Endometrium (tissue), 2 donors: ENCODE measurements at regions not wholly inside any gene's neighbourhood (a gene's known extent, or its start where the extent isn't known, plus 50 kb on each side); places are given as distances from the start of the nearest gene placed in this dataset.
"Not testable (repeated sequence)": the region's sequence is repeated elsewhere in the genome, so short reads cannot be mapped to it uniquely, and the experiment has no call there.

Experiments
- FAIRE-seq: peaks from 2 replicates; lab custom pipeline; 2012; peaks lifted over from hg19 to GRCh38; lab: Jason Lieb, UNC
- donor health status: control.
- donor health status: control.

DNA sequence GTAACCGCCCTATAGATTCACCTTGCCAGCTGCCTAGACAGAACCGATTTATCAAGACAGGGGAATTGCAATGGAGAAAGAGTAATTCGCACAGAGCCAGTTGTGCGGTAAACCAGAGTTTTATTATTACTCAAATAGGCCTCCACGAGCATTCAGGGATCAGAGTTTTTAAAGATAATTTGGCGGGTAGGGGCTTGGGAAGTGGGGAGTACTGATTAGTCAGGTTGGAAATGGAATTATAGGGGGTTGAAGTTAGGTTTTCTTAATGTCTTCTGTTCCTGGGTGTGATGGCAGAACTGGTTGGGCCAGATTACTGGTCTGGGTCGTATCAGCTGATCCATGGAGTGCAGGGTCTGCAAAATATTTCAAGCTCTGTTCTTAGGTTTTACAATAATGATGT lies 756.9 kb upstream of the ADGRB3 start:
- FAIRE-seq: not testable (repeated sequence)

DNA sequence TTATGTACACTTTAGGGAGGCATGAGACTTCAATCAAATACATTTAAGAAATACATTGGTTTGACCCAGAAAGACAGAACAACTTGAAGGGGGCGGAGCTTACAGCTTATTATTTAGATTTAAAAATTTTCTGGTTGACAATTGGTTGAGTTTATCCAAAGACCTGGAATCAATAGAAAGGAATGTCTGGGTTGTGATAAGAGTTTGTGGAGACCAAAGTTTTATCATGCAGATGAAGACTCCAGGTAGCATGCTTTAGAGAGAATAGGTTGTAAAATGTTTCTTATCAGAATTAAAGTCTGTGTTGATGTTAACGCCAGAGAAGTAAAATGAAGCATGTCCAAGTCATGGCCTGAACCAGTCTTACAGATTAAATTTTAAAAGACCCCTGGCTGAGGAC lies 757.8 kb upstream of the ADGRB3 start:
- FAIRE-seq: no peak

DNA sequence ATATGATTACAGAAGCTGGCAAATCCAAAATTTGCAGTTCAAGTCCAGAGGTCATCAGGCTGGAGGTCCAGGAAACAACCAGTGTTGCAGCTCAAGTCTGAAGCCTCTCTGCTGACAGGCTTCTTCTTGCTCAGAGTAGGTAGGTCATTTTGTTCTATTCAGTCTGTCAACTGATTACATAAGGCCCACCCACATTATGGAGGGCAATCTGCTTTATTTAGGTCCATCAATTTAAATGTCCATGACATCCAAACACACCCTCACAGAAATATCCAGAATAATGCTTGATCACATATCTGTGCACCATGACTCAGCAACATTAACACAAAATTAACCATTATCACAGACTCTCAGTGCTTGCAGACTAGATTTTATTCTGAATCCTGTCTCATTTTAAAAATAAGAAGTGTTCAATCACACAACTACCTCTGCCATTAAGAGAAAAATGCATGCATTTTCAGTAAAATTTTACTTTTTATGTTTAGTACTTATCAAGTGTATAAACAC lies 759.2 kb upstream of the ADGRB3 start:
- FAIRE-seq: no peak

DNA sequence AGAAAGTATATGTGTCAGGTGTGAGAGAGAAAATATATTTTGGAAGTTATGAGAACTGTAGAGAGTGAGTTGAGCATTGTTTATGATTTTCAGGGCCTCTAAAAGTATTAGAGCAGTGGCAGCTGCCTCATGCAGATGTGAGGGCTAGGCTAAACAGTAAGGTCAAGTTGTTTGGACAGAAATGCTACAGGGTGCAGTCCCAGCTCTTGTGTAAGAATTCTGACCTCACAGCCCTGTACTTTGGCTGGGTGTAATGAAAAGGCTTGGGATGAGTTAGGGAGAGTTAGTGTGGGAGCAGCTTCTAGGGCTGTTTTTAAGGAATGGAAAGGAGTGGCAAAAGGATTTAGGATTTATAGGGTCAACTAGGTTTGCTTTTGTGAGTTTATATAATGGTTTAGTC lies 764.8 kb upstream of the ADGRB3 start:
- FAIRE-seq: no peak

DNA sequence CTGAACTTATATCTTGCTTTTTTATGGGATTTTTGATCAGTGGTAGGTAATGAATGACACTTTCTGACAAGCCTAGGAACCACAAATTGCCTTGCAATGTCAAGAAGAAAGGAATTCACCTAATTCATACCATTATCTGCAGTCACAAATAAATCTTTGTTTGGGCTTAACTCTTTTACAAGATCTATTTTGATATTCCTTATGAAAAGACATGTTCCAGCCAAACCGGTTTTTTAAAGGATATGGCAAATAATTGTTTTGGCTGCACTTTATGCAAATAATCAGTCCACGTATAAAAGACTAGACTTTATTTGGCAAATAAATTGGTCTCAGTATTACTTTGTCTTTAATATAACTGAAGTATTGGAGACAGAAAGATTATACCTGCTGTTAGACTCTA lies 771.7 kb upstream of the ADGRB3 start:
- no peak for FAIRE-seq

DNA sequence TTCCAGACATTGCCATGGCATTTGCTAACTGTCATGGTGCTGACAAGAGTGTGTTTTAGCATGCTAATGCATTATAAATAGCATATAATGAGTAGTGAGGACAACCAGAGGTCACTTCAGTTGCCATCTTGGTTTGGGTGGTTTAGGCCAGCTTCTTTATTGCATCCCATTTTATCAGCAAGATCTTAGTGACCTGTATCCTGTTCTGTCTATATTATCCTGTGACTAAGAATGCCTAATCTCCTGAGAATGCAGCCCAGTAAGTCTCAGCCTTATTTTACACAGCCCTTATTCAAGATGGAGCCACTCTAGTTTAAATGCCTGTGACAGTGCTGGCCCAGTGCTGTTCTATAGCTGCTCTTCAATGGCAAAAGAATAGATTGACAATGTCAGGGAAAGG lies 781.0 kb upstream of the ADGRB3 start:
- FAIRE-seq: no peak

DNA sequence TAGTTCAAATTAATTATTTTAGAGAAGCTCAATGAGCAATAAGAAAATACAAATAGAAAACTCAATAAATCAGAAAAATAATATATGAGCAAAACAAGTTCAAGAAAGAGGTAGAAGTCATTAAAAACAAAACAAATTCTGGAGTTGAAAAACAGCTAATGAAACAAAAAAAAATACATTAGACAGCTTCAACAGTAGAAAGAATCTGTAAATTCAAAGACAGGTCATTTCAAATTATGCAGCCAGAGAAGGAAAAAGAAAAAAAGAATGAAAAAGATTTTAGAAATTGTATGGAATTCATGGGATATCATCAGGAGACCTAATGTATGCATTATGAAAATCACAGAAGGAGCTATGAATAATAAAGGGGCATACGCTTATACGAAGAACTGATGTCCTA lies 795.3 kb upstream of the ADGRB3 start:
- no peak for FAIRE-seq

DNA sequence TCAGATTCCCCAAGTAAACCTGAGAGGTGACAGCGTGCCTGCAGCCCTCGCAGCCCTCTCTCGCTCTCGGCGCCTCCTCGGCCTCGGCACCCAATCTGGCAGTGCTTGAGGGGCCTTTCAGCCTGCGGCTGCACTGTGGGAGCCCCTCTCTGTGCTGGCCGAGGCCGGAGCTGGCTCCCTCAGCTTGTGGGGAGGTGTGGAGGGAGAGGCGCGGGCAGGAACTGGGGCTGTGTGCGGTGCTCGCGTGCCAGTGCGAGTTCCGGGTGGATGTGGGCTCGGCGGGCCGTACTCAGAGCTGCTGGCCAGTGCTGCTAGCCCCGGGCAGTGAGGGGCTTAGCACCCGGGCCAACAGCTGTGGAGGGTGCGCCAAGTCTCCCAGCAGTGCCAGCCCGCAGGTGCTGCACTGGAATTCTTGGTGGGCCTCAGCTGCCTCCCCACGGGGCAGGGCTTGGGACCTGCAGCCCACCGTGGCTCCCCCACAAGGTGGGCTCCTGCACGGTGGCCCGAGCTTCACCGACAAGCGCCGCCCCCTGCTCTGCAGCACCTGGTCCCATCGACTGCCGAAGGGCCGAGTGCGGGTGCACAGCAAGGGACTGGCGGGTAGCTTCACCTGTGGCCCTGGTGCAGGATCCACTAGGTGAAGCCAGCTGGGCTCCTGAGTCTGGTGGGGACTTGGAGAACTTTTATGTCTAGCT lies 809.7 kb upstream of the ADGRB3 start:
- FAIRE-seq: no peak

DNA sequence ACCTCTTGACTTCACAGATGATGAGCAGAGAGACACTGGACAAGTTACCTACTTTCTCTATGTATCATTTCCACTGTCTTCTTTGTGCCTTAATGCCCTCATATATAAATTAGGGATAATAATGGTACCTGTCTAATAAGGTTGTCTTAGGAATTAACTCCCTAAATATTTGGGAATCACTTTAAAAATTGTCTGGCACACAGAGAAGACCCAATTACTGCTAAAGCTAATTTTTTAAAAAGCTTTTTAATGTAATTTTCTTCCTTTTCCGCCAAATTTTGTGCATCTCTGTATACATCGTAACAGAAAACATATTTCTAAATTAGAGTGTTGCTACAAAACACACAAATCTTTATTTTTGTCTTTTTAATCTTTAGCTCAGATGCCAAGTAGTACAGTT lies 816.8 kb upstream of the ADGRB3 start:
- FAIRE-seq: no peak

DNA sequence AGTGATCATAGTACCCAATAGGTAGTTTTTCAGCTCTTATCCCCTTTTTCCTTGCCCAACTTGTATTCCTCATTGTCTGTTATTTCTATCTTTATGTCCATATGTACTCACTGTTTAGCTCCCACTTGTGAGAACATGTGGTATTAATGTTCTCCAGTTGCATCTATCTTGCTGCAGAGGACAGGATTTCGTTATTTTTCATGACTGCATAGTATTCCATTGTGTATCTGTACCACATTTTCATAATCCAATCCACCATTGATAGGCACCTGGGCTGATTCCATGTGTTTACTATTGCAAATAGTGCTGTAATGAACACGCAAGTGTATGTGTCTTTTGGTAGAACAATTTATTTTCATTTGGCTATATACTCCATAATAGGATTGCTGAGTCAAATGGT lies 819.5 kb upstream of the ADGRB3 start:
- FAIRE-seq: no peak

DNA sequence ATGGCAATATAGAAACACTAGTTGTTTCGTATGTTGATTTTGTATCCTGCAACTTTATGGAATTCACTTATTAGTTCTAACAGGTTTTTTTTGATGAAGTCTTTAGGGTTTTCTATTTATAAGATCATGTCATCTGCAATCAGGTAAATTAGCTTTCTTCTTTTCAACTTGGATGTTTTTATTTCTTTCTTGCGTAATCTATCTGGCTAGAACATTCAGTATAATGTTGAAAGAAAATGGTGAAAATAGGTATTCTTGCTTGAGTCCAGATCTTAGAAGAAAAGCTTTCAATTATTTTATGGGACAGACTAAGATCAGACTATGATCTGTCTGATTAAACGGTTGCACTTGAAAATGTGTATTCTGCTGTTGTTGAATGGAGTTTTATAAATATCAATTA lies 820.8 kb upstream of the ADGRB3 start:
- no peak for FAIRE-seq

DNA sequence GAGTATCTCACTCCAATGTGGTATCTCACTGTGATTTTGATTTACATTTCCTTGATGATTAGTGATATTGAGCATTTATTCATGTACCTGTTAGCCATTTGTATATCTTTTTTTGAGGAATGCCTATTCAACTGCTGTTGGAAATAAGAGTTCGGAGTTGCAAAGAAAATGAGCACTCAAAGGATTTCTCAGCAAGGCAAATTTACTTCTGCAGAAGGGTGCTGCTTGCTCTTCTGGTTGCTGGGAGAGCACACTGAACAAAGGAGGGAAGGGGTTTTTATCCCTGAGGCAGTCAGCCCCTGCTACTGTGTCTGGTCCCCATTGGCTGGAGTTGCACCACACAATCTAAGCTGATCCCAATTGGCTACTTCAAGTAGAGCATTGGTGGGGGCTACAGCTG lies 822.4 kb upstream of the ADGRB3 start:
- no peak for FAIRE-seq

DNA sequence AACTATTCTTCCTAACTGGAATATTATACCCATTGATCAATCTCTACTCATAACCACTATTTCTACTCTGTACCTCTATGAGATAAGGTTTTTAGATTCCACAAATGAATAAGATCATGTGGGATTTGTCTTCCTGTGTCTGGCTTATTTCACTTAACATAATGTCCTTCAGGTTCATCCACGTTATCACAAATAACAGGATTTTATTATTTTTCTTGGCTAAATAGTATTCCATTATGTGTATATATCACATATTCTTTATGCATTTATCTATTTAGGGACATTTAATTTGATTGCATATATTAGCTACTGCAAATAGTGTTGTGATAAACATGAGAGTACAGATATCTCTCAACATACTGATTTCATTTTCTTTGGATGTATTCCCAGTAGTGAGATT lies 823.0 kb upstream of the ADGRB3 start:
- FAIRE-seq: no peak

DNA sequence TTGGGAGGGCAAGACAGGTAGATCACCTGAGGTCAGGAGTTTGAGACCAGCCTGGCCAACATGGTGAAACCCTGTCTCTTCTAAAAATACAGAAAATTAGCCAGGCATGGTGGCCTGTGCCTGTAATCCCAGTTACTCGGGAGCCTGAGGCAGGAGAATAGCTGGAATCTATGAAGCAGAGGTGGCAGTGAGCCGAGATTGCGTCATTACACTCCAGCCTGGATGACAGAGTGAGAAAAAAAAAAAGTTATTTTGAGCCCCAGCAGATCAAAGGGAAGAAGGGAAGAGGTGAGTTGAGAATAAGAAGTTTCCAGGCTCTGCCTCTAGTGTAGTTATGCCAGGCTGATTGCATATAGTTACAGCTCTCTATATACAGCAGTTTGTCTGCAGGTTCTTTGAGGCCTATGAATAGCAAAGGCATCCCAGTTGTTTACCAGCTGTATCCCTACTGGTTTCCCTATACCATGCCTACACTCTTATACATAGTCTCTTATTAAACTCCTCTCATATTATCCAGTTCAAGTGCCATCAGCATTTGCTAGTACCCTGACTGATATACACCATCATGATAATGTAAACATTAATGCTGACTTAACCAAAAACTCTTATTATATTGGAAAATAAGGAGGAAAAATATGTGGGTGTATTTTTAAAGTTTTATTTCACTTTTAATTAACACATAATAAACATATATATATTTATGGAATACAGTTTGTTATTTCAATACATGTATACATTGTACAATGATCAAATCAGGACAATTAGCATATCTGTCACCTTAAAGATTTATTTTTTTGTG lies 823.6 kb upstream of the ADGRB3 start:
- FAIRE-seq: no peak

DNA sequence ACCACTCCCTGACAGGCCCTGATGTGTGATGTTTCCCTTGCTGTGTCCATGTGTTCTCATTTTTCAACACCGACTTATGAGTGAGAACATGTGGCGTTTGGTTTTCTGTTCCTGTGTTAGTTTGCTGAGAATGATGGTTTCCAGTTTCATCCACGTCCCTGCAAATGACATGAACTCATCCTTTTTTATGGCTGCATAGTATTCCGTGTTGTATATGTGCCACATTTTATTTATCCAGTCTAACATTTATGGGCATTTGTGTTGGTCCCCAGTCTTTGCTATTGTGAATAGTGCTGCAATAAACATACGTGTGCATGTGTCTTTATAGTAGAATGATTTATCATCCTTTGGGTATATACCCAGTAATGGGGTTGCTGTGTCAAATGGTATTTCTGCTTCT lies 830.3 kb upstream of the ADGRB3 start:
- FAIRE-seq: not testable (repeated sequence)

DNA sequence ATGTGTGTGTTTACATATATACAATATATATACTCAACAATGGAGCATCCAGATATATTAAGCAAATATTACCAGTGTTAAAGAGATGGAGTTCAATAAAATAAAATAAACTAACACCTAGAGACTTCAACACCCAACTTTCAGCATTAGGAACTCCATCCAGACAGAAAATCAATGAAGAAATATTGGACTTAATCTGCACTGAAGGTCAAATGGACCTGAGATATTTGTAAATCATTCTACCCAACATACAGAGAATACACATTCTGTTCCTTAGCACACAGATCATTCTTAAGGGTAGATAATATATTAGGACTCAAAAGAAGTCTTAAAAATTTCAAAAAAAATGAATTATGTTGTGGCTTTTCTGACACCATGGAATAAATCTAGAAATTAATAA lies 832.3 kb upstream of the ADGRB3 start:
- no peak for FAIRE-seq

DNA sequence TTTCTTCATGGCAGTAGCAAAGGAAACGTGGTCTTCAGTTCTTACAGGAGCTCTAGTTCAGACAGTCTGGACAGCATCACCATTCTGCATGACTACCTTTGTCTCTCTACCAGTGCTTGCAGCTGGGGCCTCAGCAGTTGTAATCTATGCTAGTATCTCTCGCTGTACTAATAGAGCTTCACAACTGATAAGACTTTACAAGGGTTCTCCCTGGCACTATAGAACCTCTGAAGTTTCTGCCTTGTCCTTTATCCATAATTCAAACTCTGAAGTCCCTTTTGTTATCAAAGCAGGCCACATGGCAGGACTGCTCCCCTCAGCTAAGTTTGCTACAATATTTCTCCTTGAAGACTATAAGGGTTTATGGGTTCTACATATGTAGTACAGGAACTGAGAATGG lies 842.1 kb upstream of the ADGRB3 start:
- no peak for FAIRE-seq

DNA sequence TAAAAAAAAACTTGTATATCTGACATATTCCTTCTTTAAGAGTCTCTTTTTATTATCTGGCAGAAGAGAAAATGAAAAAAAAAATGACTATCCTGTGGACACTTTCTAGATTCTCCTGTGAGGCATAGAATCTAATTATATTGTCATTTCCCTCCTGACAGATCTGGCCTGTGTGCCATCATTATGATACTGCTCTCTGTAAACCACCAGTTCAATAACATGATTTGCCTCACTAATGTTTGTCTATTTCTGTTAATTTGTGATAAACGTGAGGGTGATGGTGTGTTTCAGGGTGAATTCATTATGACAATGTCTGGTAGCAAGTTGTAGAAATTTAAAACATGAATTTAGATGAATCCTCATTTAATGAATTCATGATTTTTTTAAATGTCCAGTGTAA lies 844.5 kb upstream of the ADGRB3 start:
- FAIRE-seq: no peak

DNA sequence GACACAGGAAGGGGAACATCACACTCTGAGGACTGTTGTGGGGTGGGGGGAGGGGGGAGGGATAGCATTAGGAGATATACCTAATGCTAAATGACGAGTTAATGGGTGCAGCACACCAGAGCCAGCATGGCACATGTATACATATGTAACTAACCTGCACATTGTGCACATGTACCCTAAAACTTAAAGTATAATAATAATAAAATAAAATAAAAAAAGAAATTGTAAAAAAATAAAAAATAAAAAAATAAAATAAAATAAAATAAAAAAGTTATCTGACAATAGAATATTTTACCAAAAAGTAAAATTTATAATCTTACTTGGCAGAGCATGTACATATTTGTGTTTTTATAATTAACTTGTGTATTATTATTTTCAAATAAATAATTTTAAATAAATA lies 848.0 kb upstream of the ADGRB3 start:
- peak; percentile 61 for FAIRE-seq

DNA sequence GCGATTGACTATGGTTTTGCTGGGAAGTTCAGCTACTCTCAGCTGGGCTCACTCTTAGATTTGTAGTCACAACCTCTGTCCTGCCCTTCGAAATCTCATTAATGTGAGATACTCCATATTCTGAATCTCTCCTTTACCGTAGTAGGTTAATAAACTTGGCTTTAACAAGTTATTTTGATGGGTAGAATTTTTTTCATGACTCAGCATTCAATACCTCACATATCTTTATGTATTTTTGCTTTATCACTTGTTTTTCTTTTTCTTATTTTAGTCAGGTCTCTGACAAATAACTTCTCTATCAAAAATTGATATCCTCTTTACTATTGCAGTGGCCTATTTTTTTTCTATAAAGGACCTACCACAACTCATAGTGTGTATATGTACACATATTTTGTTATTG lies 855.2 kb upstream of the ADGRB3 start:
- FAIRE-seq: no peak

DNA sequence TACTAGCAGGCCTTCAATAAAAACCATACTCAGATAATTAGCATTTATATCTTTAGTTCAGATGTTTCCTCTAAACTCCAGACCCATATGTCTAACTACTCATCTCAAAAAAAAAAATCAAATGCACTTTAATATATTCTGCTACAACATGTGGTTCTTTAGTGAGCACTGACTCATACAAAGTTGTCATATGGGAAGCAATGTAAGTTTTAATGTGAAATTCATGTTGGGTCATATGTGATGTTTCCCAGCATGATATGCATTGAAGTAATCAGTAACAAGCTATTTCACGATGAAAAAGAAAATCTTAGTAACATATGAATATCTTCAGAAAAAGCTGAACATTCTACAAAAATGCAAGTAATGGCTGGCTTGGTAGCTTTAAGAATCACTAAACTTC lies 859.7 kb upstream of the ADGRB3 start:
- no peak for FAIRE-seq

DNA sequence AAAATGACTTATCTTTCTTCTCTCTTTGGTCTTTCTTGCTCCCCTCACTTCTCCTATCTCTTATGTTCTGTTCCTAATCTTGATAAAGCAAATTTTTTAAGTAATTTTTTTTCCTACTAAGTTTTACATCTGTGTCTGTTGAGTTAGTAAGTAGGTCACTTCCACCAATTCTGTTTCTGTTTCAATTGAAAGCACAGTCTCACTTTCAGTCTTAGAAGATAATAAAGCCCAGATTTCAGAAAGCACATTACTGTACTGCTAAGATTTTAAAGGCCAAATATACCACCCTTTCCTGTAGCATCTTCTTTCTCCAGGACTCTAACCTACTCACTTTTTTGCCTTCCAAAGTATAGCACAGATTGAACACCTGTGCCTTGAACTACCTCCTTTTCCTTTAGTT lies 866.1 kb upstream of the ADGRB3 start:
- no peak for FAIRE-seq

DNA sequence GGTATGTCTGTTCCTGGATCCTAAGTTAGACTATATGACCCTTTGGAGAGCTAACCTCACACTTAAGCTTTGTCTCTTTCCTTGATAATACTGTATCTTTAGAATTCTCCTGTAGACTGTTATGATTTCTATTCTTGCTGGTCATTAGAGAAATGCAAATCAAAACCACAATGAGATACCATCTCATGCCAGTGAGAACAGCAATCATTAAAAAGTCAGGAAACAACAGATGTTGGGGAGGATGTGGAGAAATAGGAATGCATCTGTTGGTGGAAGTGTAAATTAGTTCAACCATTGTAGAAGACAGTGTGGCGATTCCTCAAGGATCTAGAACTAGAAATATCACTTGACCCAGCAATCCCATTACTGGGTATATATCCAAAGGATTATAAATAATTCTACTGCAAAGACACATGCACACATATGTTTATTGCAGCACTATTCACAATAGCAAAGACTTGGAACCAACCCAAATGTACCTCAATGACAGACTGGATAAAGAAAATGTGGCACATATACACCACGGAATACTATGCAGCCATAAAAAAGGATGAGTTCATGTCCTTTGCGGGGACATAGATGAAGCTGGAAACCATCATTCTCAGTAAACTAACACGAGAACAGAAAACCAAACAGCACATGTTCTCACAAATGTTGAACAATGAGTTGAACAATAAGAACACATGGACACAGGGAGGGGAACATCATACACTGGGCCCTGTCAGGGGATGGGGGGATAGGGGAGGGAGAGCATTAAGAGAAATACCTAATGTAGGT lies 867.8 kb upstream of the ADGRB3 start:
- not testable (repeated sequence) for FAIRE-seq
